Stimulated activated effector memory CD8-positive, alpha-beta T cell treated with anti-CD3 and anti-CD28 coated beads, Interleukin-12 subunit alpha, Interleukin-12 subunit beta, amount 100 ng/mL, for 72 hours (primary cell): ENCODE measurements at regions not wholly inside any gene's neighbourhood (a gene's known extent, or its start where the extent isn't known, plus 50 kb on each side); places are given as distances from the start of the nearest gene placed in this dataset.
"Not testable (repeated sequence)": the region's sequence is repeated elsewhere in the genome, so short reads cannot be mapped to it uniquely, and the experiment has no call there.

Experiments used
- ATAC-seq: fragments of 150-1000 bp; cut with Tn5 transposase; 2 replicates; pipeline ENCODE4 v1.10.0; 2021
- DNase-seq, 2 donors: peaks; one replicate each; pipeline ENCODE4 v3.0.0; 2021 to 2022; ENCODE audit warnings: low spot score in 2 of 2
- H3K27ac Mint-ChIP-seq: one replicate; pipeline ENCODE4 v1.8.0; 2022; ENCODE audit warnings: mild to moderate bottlenecking, mixed read lengths
- H3K36me3 Mint-ChIP-seq: one replicate; pipeline ENCODE4 v1.8.0; 2022; ENCODE audit warnings: mild to moderate bottlenecking, mixed read lengths
- H3K4me1 Mint-ChIP-seq: one replicate; pipeline ENCODE4 v1.8.0; 2022; ENCODE audit warnings: mixed read lengths
- H3K4me3 Mint-ChIP-seq: one replicate; pipeline ENCODE4 v1.8.0; 2022; ENCODE audit warnings: mild to moderate bottlenecking, mixed read lengths
- H3K9me3 Mint-ChIP-seq: one replicate; pipeline ENCODE4 v1.8.0; 2022; ENCODE audit warnings: mixed read lengths

DNA sequence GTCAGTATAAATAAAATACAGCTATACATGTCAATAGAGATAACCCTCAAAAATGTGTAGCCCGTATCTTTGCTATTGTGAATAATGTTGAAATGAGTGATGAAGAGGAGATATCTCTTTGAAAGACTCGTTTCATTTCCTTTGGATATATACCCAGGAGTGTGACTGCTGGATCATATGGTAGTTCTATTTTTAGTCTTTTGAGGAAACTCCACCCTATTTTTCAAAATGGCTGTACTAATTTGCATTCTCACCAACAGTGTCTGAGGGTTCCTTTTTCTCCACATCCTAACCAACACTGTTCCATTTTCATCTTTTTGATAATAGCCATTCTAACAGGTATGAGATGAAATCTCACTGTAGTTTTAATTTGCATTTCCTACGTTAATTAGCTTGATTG is 237.5 kb upstream of the GBE1 start:
- Mint-ChIP-seq H3K4me3 (no peak overlapping the region), H3K4me1 (no peaks in the 10 kb centered on the region), H3K9me3 (peaks cover 8% of the 10 kb centered on the region), H3K36me3 (no peaks in the 10 kb centered on the region), H3K27ac (no peak overlapping the region)
- no peak for DNase-seq
- no peak for ATAC-seq

DNA sequence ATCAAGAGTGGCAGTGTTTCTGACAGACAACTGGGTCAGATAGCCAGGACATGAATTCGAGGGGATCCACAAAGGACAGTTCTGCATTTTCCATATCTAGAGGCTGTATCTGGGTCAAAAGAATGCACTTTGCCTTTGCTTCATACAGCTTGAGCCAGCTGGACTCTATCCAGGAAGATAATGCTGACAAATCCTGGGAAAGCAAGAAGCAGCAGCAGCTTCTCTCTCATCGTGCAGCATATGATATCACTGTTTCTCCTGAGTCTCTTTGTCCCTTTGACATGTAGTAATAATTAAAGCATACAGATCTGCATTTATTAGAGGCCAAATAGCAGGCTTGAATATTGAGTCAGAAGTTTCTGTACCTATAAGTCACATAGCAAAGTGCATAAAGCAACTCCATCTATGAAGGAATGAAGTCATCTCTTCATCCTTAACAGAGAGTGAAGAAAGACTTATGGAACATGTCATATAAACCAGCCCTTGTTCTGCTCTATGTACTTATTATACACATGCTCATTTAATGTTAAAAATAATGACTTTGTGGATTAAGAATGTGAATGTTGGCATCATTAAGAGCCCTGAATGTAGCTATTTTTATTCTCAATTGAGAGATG is 236.8 kb upstream of the GBE1 start:
- DNase-seq (no peak), ATAC-seq (no peak)
- H3K4me1 Mint-ChIP-seq = no peaks in the 10 kb centered on the region

GRCh38 chr3:81997390-81997789 is 235.9 kb upstream of the GBE1 start:
- Mint-ChIP-seq H3K9me3 (peaks cover 8% of the 10 kb centered on the region), H3K4me3 (no peak overlapping the region), H3K4me1 (no peaks in the 10 kb centered on the region), H3K36me3 (no peaks in the 10 kb centered on the region), H3K27ac (no peak overlapping the region)
- ATAC-seq = no peak
- no peak for DNase-seq

More for the DNA sequence above, 236.8 kb upstream of the GBE1 start:
- Mint-ChIP-seq H3K27ac (no peak overlapping the region), H3K4me3 (no peak overlapping the region), H3K36me3 (no peaks in the 10 kb centered on the region), H3K9me3 (peaks cover 8% of the 10 kb centered on the region)

GRCh38 chr3:81995329-81995728 is 233.9 kb upstream of the GBE1 start:
- H3K36me3 Mint-ChIP-seq = no peaks in the 10 kb centered on the region
- ATAC-seq (no peak), DNase-seq (no peak)
- H3K4me3 Mint-ChIP-seq = no peak overlapping the region
- H3K27ac Mint-ChIP-seq = no peak overlapping the region
- H3K4me1 Mint-ChIP-seq = no peaks in the 10 kb centered on the region
- H3K9me3 Mint-ChIP-seq = peaks cover 8% of the 10 kb centered on the region

DNA sequence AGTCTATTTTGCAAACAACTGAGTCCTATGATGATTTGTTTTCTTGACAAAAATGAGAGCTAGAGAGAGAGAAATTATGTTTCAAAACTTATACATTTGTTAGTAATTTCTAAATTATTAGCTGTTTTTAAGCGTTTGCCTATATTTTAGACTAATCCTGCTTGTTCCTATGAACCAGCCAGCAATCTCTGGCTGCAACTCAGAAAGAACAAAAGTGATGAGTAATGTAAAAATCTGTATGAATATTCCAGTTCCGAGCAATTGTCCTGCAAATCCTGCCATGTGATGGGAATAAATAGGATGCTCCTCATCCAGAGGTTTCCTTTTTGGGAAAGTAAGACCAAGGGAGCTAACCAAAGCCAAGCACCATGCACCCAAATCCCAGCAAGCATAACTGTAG is 228.3 kb upstream of the GBE1 start:
- no peak for DNase-seq
- H3K4me1 Mint-ChIP-seq = no peaks in the 10 kb centered on the region
- no peak for ATAC-seq
- H3K9me3 Mint-ChIP-seq = peaks cover 2% of the 10 kb centered on the region
- H3K27ac Mint-ChIP-seq = no peak overlapping the region
- H3K4me3 Mint-ChIP-seq = no peak overlapping the region
- no peaks in the 10 kb centered on the region for H3K36me3 Mint-ChIP-seq

DNA sequence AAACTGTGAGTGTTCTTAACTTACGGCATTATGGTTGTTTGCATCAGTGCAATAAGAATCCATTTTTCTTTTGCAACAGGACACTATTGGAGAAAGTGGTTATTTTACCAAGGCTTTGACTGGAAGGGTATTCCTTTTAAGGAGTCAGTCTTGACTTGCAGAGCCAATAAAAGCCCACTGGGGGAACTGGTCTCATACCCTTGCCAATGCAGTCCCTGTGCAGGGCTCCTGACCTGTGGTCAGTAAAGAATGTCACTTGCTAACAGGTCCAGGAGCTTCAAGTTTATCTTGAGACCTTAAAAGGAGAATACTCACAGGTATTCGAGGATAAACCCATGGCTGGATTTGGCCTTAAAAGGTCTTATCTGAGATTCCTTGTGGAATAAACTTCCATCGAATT is 227.8 kb upstream of the GBE1 start:
- no peak overlapping the region for H3K27ac Mint-ChIP-seq
- ATAC-seq = no peak
- no peak overlapping the region for H3K4me3 Mint-ChIP-seq
- H3K4me1 Mint-ChIP-seq = no peaks in the 10 kb centered on the region
- H3K36me3 Mint-ChIP-seq = no peaks in the 10 kb centered on the region
- peaks cover 2% of the 10 kb centered on the region for H3K9me3 Mint-ChIP-seq
- DNase-seq = no peak

GRCh38 chr3:81987412-81987811 is 226.0 kb upstream of the GBE1 start:
- not testable (repeated sequence) for H3K9me3 Mint-ChIP-seq, H3K4me3 Mint-ChIP-seq, DNase-seq, H3K27ac Mint-ChIP-seq, ATAC-seq, H3K4me1 Mint-ChIP-seq, H3K36me3 Mint-ChIP-seq

- DNase-seq (no peak), ATAC-seq (no peak)
- Mint-ChIP-seq H3K4me1 (no peaks in the 10 kb centered on the region), H3K27ac (no peak overlapping the region), H3K4me3 (no peak overlapping the region), H3K36me3 (no peaks in the 10 kb centered on the region), H3K9me3 (peaks cover 2% of the 10 kb centered on the region)
These were observed 224.7 kb upstream of the GBE1 start for GRCh38 chr3:81985996-81986723.

- Mint-ChIP-seq H3K9me3 (peaks cover 4% of the 10 kb centered on the region), H3K4me3 (no peak overlapping the region), H3K27ac (no peak overlapping the region), H3K36me3 (no peaks in the 10 kb centered on the region), H3K4me1 (no peaks in the 10 kb centered on the region)
- ATAC-seq (no peak), DNase-seq (no peak)
These were observed 221.9 kb upstream of the GBE1 start for GRCh38 chr3:81983382-81983781.

- ATAC-seq = no peak
- Mint-ChIP-seq H3K27ac (no peak overlapping the region), H3K36me3 (no peaks in the 10 kb centered on the region), H3K9me3 (peaks cover 6% of the 10 kb centered on the region), H3K4me1 (no peaks in the 10 kb centered on the region), H3K4me3 (no peak overlapping the region)
- DNase-seq = no peak
These were observed 219.4 kb upstream of the GBE1 start for GRCh38 chr3:81980596-81981494.

GRCh38 chr3:81974751-81975150 is 213.3 kb upstream of the GBE1 start:
- DNase-seq = no peak
- Mint-ChIP-seq H3K9me3 (peaks cover 6% of the 10 kb centered on the region), H3K27ac (no peak overlapping the region), H3K4me3 (no peak overlapping the region), H3K36me3 (no peaks in the 10 kb centered on the region), H3K4me1 (no peaks in the 10 kb centered on the region)
- ATAC-seq = no peak

GRCh38 chr3:81968658-81969057 is 207.2 kb upstream of the GBE1 start:
- DNase-seq = no peak

DNA sequence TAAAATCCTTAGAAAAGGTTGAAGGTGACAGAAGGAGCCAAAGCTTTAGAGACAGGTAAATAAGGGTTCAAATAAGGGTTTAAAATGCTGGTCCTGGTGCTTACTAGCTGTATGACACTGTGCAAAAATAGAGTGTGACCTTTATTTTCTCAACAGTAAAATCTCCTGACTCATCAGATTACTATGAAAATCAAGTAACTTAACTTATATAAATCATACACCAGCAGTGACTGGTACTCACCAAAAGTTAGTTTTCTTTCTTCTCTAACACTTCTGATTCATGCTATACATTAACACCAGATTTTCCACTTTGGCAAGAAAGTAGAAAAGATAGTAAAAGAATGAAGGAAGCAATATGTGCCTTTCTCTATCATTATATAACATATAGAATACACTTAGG is 205.9 kb upstream of the GBE1 start:
- Mint-ChIP-seq H3K4me3 (no peak overlapping the region), H3K36me3 (no peaks in the 10 kb centered on the region), H3K9me3 (peaks cover 2% of the 10 kb centered on the region), H3K4me1 (no peaks in the 10 kb centered on the region), H3K27ac (no peak overlapping the region)
- ATAC-seq = no peak
- DNase-seq = no peak

More at GRCh38 chr3:81968658-81969057, 207.2 kb upstream of the GBE1 start:
- H3K4me3 Mint-ChIP-seq = no peak overlapping the region
- no peak overlapping the region for H3K27ac Mint-ChIP-seq
- peaks cover 2% of the 10 kb centered on the region for H3K9me3 Mint-ChIP-seq
- no peak for ATAC-seq
- H3K36me3 Mint-ChIP-seq = no peaks in the 10 kb centered on the region
- no peaks in the 10 kb centered on the region for H3K4me1 Mint-ChIP-seq

- Mint-ChIP-seq H3K4me3 (no peak overlapping the region), H3K27ac (no peak overlapping the region), H3K9me3 (no peaks in the 10 kb centered on the region), H3K36me3 (no peaks in the 10 kb centered on the region), H3K4me1 (no peaks in the 10 kb centered on the region)
- DNase-seq (no peak), ATAC-seq (no peak)
These were observed 204.3 kb upstream of the GBE1 start for GRCh38 chr3:81965696-81966095.

DNA sequence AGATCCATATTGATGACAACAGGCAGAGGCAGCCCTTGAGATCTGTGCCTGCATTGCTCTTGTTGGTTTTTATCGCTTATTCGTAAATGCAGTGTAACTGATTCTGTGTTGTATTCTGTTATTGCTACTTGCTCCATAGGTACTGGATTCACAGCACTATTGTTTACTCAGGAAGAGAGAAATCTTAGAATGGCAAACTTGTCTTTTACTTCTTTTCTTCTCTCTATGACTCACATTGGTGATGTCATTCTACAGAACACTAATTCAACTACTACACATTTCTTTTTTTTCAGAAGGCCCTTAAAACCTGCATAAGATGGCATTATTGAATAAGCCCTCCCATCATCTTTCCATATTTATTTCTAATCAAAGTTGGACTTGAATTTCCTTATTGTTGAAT is 201.0 kb upstream of the GBE1 start:
- no peaks in the 10 kb centered on the region for H3K4me1 Mint-ChIP-seq
- H3K36me3 Mint-ChIP-seq = no peaks in the 10 kb centered on the region
- ATAC-seq (no peak), DNase-seq (no peak)
- H3K4me3 Mint-ChIP-seq = no peak overlapping the region
- H3K27ac Mint-ChIP-seq = no peak overlapping the region
- peaks cover 3% of the 10 kb centered on the region for H3K9me3 Mint-ChIP-seq
